Adipose tissue (tissue), 3 donors: ENCODE measurements at regions not wholly inside any gene's neighbourhood (a gene's known extent, or its start where the extent isn't known, plus 50 kb on each side); places are given as distances from the start of the nearest gene placed in this dataset.

Experiments used
- H3K27ac ChIP-seq: one replicate; pipeline ENCODE4 v1.5.1; 2013; ENCODE audit warnings: low read depth, low read length
- WGBS, 3 donors: extraction: QIAGEN DNeasy Blood & Tissue Kit; methylation state at CpG; one replicate each; pipeline ENCODE4 v1.1.7; 2013; 5-methylcytosine and 5-hydroxymethylcytosine counted together
- donor health status: healthy with polysubstance abuse.
- donor health status: Bipolar disorder and iron deficiency.
- donor health status: healthy.

GRCh38 chr22:25362215-25362882, 142.9 kb downstream of the CRYBB2 start:
- no peak overlapping the region for H3K27ac ChIP-seq
- WGBS, 3 donors: 41 to 43% (median 41%) methylated on average over 17 of the region's 17 CpGs

GRCh38 chr22:25362883-25363240, 143.4 kb downstream of the CRYBB2 start:
- H3K27ac ChIP-seq: no peak overlapping the region
- 75 to 82% (median 79%) methylated on average over 11 of the region's 11 CpGs for WGBS, 3 donors

DNA sequence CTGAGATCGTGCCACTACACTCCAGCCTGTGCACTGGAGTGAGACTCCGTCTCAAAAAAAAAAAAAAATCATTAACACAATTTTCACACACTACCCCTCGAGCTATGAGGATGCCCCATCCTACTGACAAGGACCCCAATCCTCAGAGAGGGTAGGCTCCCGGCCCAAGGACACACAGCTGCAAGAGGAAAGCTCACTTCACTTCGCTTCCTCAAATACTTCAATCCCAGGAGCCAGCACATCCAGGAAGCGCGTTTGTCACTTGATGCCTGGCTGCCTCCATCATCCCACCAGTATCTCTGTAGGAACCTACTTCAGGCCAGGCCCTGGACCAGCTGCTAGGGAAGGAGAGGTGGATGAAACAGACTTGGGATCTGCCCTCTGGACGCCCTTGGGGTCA, 144.0 kb downstream of the CRYBB2 start:
- no peak overlapping the region for H3K27ac ChIP-seq
- WGBS, 3 donors: 84 to 94% (median 87%) methylated on average over 8 of the region's 8 CpGs

DNA sequence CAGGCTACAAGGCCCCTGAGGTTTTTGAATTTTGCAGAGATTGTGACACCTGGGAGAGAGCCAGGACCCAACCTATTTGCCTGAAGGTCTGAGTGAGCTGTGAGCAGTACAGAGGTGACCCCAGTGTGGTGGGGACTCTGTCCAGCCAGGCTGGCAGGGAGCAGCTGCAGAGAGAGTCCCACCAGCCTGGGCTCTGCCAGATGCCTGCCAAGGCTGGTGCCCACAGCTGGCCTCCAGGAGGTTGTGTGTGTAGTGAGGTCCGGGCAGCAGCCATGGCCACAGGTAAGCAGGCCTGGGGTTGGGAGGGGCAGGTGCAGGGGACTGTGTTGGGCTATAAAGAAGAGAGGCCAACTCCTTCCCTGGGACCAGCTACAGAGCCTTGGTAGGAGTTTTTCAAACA, 144.8 kb downstream of the CRYBB2 start:
- WGBS, 3 donors: 53 to 78% (median 68%) methylated on average over 1 of the region's 1 CpG
- H3K27ac ChIP-seq: no peak overlapping the region

DNA sequence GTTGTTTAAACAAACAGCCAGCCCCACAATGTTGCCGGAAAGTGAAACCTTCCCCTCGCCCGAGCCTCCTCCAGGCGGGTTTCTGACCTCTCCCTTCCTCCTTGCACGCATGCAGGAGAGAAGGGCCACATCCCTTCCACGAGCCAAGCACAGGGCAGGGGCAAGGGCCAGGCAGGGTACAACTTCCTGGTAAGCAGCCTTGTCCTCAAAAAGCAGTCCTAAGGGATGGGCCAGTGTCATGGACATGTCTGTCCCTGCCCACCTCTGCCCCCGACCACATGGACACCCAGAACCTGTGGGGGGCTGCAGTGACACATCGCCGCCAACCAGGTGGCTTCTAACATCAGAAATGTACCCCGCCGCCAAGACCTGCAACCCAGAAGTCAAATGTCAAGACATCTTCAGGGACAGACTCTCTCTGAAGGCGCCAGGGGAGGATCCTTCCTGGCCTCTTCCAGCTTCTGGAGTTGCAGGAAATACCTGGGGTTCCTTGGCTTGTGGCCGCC, 145.3 kb downstream of the CRYBB2 start:
- 61 to 86% (median 74%) methylated on average over 12 to 13 of the region's 13 CpGs for WGBS, 3 donors
- H3K27ac ChIP-seq: no peak overlapping the region

- no peak overlapping the region for H3K27ac ChIP-seq
- 70 to 82% (median 78%) methylated on average over 32 to 34 of the region's 34 CpGs for WGBS, 3 donors
These were observed 146.2 kb downstream of the CRYBB2 start for GRCh38 chr22:25365491-25366261.

- WGBS, 3 donors: 90 to 93% (median 91%) methylated on average over 10 of the region's 10 CpGs
- H3K27ac ChIP-seq: no peak overlapping the region
These were observed 147.0 kb downstream of the CRYBB2 start for GRCh38 chr22:25366408-25366807.

- WGBS, 3 donors: 79 to 92% (median 86%) methylated on average over 20 of the region's 20 CpGs
- H3K27ac ChIP-seq: no peak overlapping the region
These were observed 147.5 kb downstream of the CRYBB2 start for GRCh38 chr22:25366876-25367466.

GRCh38 chr22:25367756-25368155, 148.3 kb downstream of the CRYBB2 start:
- WGBS, 3 donors: 91 to 95% (median 94%) methylated on average over 18 of the region's 18 CpGs

DNA sequence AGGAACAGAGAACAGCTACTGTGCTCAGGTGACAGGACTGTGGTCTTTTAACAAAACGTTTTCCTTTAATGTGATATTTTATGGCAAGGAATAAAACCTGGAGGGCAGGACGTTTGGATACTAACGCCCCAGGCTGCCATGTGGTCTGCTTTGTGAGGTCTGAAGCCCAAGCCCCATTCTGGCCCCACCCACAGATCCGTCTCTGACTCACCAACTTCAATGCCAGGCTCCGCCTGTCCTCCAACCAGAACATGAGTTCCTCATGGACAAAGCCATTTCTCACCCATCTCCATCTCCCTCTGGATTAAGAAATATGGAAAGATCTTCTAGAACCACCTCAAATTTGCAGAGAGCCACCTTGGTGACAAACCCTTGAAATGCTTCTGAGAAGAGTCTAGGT, 148.8 kb downstream of the CRYBB2 start:
- 56 to 73% (median 63%) methylated on average over 5 of the region's 5 CpGs for WGBS, 3 donors
- no peak overlapping the region for H3K27ac ChIP-seq

More at GRCh38 chr22:25367756-25368155, 148.3 kb downstream of the CRYBB2 start:
- no peak overlapping the region for H3K27ac ChIP-seq

DNA sequence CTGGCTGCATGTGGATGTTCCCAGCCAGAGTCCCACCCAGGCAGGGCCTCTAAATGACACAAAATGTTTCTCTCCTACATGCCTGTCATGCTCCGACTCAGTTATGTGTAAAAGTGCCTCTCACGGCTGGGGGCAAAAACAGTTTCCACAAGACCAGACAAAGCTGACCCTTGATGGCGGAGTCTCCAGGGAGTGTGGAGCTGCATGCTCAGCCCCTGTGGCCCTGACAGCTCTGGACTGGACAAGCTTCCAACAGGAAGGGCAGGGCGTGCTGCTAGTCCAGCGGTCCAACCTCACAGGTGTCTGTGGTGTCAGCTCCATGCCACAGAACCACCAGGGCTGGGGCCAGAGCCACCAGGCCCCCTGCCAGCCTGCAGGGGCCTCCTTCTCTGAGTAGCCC, 149.6 kb downstream of the CRYBB2 start:
- WGBS, 3 donors: 83 to 92% (median 83%) methylated on average over 5 of the region's 5 CpGs
- H3K27ac ChIP-seq: no peak overlapping the region

- 93 to 97% (median 95%) methylated on average over 11 of the region's 11 CpGs for WGBS, 3 donors
- no peak overlapping the region for H3K27ac ChIP-seq
These were observed 150.9 kb downstream of the CRYBB2 start for GRCh38 chr22:25370322-25370721.

DNA sequence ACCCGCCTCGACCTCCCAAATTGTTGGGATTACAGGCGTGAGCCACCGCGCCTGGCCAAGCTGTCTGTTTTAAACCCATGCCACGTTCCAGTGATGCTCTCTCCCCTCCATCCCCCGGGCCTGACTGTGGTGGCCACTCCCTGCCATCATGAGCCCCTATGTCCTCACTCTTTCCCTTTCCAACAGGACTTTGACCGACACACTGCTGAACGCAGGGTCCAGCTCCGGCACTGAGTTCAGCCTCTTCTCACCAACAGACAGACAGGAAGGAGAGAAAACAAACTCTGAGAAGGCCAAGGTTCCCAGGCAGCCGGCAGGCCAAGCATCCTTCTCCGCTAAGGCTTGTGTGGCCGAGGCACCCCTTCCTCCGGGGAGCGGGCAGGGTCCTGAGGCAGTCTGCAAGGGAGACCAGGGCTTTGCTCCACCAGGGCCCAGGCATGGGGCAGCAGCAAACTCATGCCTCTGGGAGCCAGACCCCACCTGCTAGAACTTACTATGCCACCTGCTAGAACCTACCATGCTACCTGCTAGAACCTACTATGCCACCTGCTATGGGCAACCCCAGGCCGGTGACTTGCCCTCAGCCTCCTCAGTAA, 152.7 kb downstream of the CRYBB2 start:
- 96% methylated on average over 16 of the region's 16 CpGs for WGBS, 3 donors
- no peak overlapping the region for H3K27ac ChIP-seq

GRCh38 chr22:25373961-25374360, 154.5 kb downstream of the CRYBB2 start:
- WGBS, 3 donors: 82 to 90% (median 89%) methylated on average over 10 of the region's 10 CpGs
- H3K27ac ChIP-seq: no peak overlapping the region

DNA sequence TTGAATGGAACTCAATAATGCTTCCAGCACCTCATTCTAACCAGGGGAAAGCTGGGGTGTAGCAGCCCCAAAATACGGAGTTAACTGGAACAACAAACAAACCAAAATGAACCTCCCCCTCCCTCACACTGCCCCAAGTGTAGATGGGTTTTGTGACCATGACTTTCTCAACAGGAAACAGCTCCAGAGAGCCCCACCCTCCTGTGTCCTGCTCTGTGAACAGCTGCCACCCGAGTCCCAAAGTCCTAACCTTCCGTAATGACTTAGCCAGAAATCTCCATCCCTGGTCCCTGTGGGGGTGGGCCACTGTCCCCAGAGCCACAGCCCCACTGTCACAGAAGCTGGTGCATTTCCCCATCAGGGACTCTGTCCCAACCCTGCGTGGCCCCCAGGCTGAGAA, 155.4 kb downstream of the CRYBB2 start:
- 38 to 76% (median 57%) methylated on average over 4 of the region's 4 CpGs for WGBS, 3 donors
- no peak overlapping the region for H3K27ac ChIP-seq

- WGBS, 3 donors: 81 to 88% (median 85%) methylated on average over 11 of the region's 11 CpGs
These were observed 156.2 kb downstream of the CRYBB2 start for GRCh38 chr22:25375683-25376082.

GRCh38 chr22:25377699-25378098, 158.3 kb downstream of the CRYBB2 start:
- WGBS, 3 donors: 93 to 95% (median 95%) methylated on average over 6 of the region's 6 CpGs
- no peak overlapping the region for H3K27ac ChIP-seq

More at GRCh38 chr22:25375683-25376082, 156.2 kb downstream of the CRYBB2 start:
- no peak overlapping the region for H3K27ac ChIP-seq

GRCh38 chr22:25380122-25380747, 160.8 kb downstream of the CRYBB2 start:
- WGBS, 3 donors: 90 to 97% (median 97%) methylated on average over 5 of the region's 5 CpGs
- H3K27ac ChIP-seq: no peak overlapping the region

DNA sequence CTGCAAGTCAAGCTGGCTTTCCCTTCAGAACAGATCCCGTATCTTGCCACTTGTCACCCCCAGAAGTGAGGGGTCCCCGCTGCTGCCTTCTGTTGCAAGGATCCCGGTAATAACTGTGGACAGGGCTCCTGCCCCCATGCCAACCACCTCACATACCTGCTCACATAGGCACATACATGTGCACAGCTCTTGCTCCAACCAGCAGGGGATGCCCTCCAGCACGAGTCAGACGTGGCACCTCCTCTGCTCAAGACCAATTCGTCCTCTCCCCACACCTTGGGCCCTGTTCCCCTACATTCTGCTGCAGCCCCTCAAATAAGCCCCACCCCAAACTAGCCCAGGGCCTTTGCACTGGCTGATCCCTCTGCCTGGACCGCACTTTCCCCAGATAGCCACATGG, 163.3 kb downstream of the CRYBB2 start:
- no peak overlapping the region for H3K27ac ChIP-seq
- WGBS, 3 donors: 83 to 85% (median 83%) methylated on average over 7 of the region's 7 CpGs
